ENCODE measurements at regions not wholly inside any gene's neighbourhood (a gene's known extent, or its start where the extent isn't known, plus 50 kb on each side); places are given as distances from the start of the nearest gene placed in this dataset.
"Not testable (repeated sequence)": the region's sequence is repeated elsewhere in the genome, so short reads cannot be mapped to it uniquely, and the experiment has no call there.

DNA sequence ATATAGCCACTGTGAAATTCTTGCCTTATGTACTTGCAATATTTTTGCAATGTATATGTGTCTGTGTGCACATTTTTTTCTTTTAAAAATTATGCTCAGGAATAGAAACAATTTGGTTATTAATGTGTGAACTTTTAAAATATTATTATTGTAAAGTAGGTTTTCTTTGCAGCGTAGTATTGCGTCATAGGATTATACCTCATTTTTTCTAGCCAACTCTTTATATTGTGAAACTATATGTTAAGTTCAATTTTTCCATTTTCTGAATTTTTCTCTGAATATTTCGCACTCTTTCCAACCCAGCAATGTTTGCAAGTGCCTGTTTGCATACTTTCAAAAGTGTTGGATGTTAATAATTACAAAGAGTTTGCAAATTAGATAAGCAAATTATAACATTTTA lies 471.6 kb upstream of the LMO3 start:
- DNase-seq: no peak

DNA sequence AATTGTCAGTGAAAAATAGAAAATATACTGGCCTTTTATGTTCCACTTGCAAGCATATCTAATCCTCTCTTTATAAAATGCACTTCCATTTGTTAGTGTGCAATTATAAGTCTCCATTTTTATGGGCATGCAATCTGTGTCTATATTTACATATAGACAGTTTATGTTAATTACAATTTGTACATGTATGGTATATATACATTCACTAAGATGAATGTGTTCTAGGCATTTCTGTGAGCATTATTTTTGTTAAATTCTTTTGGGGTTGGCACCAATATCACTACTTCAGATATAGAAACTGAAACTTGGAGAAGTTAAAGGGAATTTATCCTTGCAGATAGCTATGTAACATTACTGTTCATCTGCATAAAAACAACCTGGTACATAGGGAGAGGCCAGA lies 470.8 kb upstream of the LMO3 start:
- DNase-seq: no peak

DNA sequence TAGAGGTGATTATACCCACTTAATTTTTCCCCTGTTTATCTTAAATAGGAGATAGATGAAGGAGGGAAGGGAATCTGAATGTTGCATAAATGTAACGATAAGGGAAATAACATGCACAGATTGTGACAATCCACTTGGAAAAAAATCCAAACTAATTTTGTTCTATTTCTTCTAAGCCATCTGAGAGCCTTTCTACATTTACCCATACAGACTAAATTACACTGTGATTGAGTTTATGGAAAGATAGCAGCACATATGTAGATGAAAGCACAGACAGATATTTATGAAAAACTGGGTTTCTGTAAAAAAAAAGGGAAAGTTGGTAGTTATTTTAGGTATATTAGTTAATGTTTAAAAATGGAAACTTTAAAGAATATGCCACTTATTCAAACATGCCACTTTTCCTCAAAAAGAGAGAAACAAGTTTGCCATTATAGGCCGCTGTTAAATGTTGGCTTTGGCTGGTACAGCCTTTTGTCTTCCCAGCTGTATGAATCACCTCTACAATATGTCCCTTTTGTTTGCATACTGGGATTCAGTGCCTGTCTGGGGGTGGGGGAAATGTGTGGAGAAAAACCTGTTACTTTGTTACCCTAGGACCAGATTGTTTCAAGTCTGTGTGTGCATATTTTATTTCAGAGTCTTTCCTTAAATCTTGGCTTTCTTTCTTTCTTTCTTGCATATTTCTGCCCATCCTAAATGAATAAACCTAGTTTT lies 470.2 kb upstream of the LMO3 start:
- DNase-seq: no peak

DNA sequence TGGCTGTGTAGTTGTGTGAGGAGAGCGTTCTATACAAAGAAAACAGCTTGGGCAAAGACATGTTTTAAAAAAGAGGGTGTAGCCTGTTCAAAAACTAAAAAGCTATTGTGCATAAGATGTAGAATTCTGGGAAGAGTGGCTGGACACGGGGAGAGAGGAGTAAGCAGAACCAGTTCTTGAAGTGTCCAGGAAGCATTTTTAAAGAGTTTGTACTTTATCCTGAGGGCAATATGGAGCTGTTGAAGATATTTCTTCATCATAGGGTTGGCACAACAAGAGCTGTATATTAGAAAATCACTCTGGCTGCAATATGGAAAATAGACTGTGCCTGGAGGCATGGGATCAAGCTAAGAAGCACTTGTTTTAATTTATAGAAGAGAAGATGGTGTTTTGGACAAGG lies 458.9 kb upstream of the LMO3 start:
- no peak for DNase-seq

- DNase-seq: no peak
Measured at GRCh38 chr12:17062267-17063036, 456.5 kb upstream of the LMO3 start.

- DNase-seq: no peak
Measured at GRCh38 chr12:17060260-17060659, 454.3 kb upstream of the LMO3 start.

- no peak for DNase-seq
Measured at GRCh38 chr12:17056546-17056945, 450.6 kb upstream of the LMO3 start.

- DNase-seq: no peak
Measured at GRCh38 chr12:17038923-17039322, 433.0 kb upstream of the LMO3 start.

- no peak for DNase-seq
Measured at GRCh38 chr12:17035372-17035771, 429.4 kb upstream of the LMO3 start.

GRCh38 chr12:17030338-17030737 lies 424.4 kb upstream of the LMO3 start:
- DNase-seq: no peak

GRCh38 chr12:17028348-17028747 lies 422.4 kb upstream of the LMO3 start:
- DNase-seq: no peak

GRCh38 chr12:17025424-17025823 lies 419.5 kb upstream of the LMO3 start:
- not testable (repeated sequence) for DNase-seq

GRCh38 chr12:17020765-17021164 lies 414.8 kb upstream of the LMO3 start:
- no peak for DNase-seq

GRCh38 chr12:17017402-17017801 lies 411.4 kb upstream of the LMO3 start:
- no peak for DNase-seq

GRCh38 chr12:17016116-17016864 lies 410.3 kb upstream of the LMO3 start:
- no peak for DNase-seq

GRCh38 chr12:17015501-17015900 lies 409.5 kb upstream of the LMO3 start:
- DNase-seq: no peak

GRCh38 chr12:17007442-17008040 lies 401.6 kb upstream of the LMO3 start:
- not testable (repeated sequence) for DNase-seq

DNA sequence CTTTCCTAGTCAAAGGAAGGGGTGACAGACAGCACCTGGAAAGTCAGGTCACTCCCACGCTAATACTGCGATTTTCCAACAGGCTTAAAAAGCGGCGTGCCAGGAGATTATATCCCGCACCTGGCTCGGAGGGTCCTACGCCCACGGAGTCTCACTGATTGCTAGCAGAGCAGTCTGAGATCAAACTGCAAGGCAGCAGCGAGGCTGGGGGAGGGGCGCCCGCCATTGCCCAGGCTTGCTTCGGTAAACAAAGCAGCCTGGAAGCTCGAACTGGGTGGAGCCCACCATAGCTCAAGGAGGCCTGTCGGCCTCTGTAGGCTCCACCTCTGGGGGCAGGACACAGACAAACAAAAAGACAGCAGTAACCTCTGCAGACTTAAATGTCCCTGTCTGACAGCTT lies 392.6 kb upstream of the LMO3 start:
- DNase-seq: not testable (repeated sequence)

GRCh38 chr12:16984484-16984883 lies 378.5 kb upstream of the LMO3 start:
- DNase-seq: no peak

DNA sequence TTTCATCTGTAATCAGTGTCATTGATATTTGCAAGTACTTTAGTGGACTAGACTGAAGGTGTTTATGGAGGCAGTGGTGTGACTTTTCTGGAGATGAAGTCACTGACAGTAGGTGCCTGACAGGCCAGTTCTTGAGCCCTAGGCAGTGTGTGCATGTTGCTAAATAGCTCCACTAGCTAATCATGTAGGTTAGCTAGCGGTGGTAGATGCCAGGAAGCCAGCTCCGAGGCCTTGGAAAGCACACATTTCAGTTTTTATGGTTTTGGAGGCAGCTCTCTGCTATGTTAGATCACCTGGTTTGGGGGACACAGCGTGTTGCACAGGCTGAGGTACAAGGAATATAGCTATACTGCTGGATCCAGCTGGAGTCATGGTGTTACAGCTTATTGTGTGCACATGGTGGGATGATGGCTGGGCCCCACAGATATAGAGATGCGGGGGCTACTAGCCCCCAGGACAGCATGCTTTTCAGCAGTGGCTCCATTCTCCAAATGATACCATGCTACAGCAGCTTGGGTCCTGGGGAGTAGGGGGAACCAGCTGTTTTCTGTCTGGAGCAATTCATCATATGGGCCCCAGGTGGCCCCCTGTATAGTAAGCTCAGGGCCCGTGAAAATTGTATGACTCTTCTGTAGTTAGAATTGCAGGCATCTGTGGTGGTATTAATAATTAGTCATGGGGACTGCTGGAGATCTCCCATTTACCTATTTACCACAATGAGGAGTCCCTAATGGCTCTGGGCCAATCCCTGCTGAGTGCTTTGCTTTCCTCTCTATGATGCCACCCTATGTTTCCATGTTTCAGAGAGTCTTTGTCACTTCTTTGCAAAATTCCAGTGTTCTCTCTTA lies 367.2 kb upstream of the LMO3 start:
- no peak for DNase-seq

DNA sequence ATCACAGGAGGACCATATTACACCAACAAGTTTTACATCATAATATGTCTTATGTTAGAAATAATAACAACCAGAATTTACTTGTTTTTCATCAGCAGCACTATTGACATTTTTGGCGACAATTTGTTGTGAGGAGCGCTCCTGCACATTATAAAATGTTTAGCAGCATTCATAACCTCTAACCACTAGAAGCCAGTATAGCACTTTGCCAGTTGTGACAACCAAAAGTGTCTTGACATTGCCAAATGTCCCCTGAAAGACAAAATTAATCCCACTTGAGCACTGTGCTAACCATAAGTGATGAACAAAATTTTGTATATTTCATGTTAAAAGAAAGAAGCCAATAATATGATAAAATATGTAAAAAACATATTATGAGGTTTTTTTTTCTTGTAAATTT lies 356.9 kb upstream of the LMO3 start:
- no peak for DNase-seq

DNA sequence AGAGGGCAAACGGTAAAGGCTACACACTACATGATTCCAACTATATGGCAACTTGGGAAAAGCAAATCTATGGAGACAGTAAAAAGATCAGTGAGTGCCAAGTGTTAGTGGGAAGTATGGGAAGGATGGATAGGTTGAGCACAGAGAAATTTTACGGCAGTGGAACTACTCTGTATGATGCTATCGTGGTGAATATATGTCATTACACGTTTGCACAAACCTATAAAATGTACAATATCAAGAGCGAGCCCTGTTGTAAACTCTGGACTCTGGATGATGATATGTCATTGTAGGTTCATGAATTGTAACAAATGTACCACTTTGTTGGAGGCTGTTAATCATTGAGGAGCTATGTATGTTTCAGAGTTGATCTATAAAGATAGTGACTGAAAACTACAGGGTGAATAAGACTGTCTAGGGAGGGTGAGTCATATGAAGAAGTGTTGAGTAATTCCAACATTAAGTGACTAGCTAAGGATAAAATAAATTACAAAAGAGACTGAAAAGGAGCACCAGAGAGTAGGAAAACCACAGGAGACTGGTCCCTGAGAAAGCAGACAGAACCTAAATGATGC lies 349.2 kb upstream of the LMO3 start:
- DNase-seq: no peak
